Activated CD8-positive, alpha-beta T cell treated with anti-CD3 and anti-CD28 coated beads for 36 hours (primary cell): ENCODE measurements at regions not wholly inside any gene's neighbourhood (a gene's known extent, or its start where the extent isn't known, plus 50 kb on each side); places are given as distances from the start of the nearest gene placed in this dataset.

ENCODE experiments used
- ATAC-seq: fragments of 200-7000 bp; cut with Tn5 transposase; one replicate; pipeline ENCODE4 v1.10.0; 2021; ENCODE audit warnings: mild to moderate bottlenecking, moderate library complexity
- CTCF ChIA-PET: fragments of 350-600 bp; sonication (Branson Sonifier 250); formaldehyde crosslinking; loops from one replicate; lab custom pipeline; 2021; ENCODE audit warnings: antibody characterized with exemption; lab: Charles Lee
- POLR2A ChIA-PET: fragments of 350-600 bp; sonication (Branson Sonifier 250); formaldehyde crosslinking; loops from one replicate; lab custom pipeline; 2021; ENCODE audit warnings: antibody characterized with exemption; lab: Charles Lee
- DNase-seq: peaks from one replicate; pipeline ENCODE4 v3.0.0-alpha.2; 2020
- H3K27ac Mint-ChIP-seq: one replicate; pipeline ENCODE4 v1.8.0; 2021; ENCODE audit warnings: mild to moderate bottlenecking, mixed read lengths
- H3K27me3 Mint-ChIP-seq: one replicate; pipeline ENCODE4 v1.8.0; 2021; ENCODE audit warnings: mixed read lengths
- H3K36me3 Mint-ChIP-seq: one replicate; pipeline ENCODE4 v1.8.0; 2021; ENCODE audit warnings: low read depth, mixed read lengths
- H3K4me1 Mint-ChIP-seq: one replicate; pipeline ENCODE4 v1.8.0; 2021; ENCODE audit warnings: low read depth, mixed read lengths
- H3K4me3 Mint-ChIP-seq: one replicate; pipeline ENCODE4 v1.8.0; 2021; ENCODE audit warnings: mild to moderate bottlenecking, moderate library complexity, mixed read lengths
- H3K9me3 Mint-ChIP-seq: one replicate; pipeline ENCODE4 v1.8.0; 2021; ENCODE audit warnings: mixed read lengths
- CTCF ChIP-seq: fragments of 200-600 bp; IDR thresholded peaks from one replicate; pipeline ENCODE4 v1.8.0; 2022; ENCODE audit warnings: antibody characterized with exemption, mild to moderate bottlenecking
- intact Hi-C: fragments of 100-400 bp; cut with micrococcal nuclease; formaldehyde crosslinking; loops from one replicate; pipeline ENCODE4 v1.10.0; 2022

DNA sequence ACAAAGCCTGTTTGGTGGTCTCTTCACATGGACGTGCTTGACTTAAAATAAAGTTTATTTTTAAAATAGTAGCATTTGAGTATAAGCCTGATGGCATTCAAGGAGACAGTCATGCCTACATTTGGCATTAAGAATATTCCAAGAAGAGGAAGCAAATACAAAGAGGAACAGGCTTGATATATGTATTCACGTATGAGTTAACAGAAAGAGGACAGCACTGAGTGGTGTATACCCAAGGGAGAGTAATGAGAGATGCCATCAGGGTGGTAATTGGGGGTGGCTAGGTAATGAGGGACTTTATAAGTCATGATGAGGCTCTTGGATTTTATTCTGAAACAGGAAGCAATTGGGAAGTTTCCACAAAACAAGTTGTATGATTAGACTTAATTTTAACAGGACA lies 363.3 kb downstream of the SEMA3D start:
- intact Hi-C loops = no loop called here
- ATAC-seq = no peak
- CTCF ChIA-PET = no interaction called here
- Mint-ChIP-seq H3K27me3 (no peaks in the 10 kb centered on the region), H3K4me1 (no peaks in the 10 kb centered on the region), H3K9me3 (no peaks in the 10 kb centered on the region), H3K4me3 (no peak overlapping the region), H3K36me3 (no peaks in the 10 kb centered on the region), H3K27ac (no peak overlapping the region)
- no peak for DNase-seq
- no peak for TF ChIP-seq CTCF
- POLR2A ChIA-PET = no interaction called here

- Mint-ChIP-seq H3K27me3 (no peaks in the 10 kb centered on the region), H3K36me3 (no peaks in the 10 kb centered on the region), H3K4me1 (no peaks in the 10 kb centered on the region), H3K9me3 (no peaks in the 10 kb centered on the region), H3K27ac (no peak overlapping the region), H3K4me3 (no peak overlapping the region)
- DNase-seq (no peak), ATAC-seq (no peak)
- intact Hi-C loops = no loop called here
- TF ChIP-seq CTCF = no peak
- POLR2A ChIA-PET = no interaction called here
- CTCF ChIA-PET = no interaction called here
These were observed 363.8 kb downstream of the SEMA3D start for GRCh38 chr7:84822941-84823510.

GRCh38 chr7:84821671-84822534 lies 365.0 kb downstream of the SEMA3D start:
- H3K9me3 Mint-ChIP-seq = no peaks in the 10 kb centered on the region
- H3K27ac Mint-ChIP-seq = no peak overlapping the region
- CTCF ChIA-PET = no interaction called here
- H3K27me3 Mint-ChIP-seq = no peaks in the 10 kb centered on the region
- DNase-seq = no peak
- intact Hi-C loops = no loop called here
- TF ChIP-seq CTCF = no peak
- no peaks in the 10 kb centered on the region for H3K4me1 Mint-ChIP-seq
- ATAC-seq = no peak
- no peak overlapping the region for H3K4me3 Mint-ChIP-seq
- no peaks in the 10 kb centered on the region for H3K36me3 Mint-ChIP-seq
- POLR2A ChIA-PET = no interaction called here

GRCh38 chr7:84820481-84820880 lies 366.4 kb downstream of the SEMA3D start:
- Mint-ChIP-seq H3K27me3 (no peaks in the 10 kb centered on the region), H3K27ac (no peak overlapping the region), H3K9me3 (no peaks in the 10 kb centered on the region), H3K4me3 (no peak overlapping the region), H3K36me3 (no peaks in the 10 kb centered on the region), H3K4me1 (no peaks in the 10 kb centered on the region)
- intact Hi-C loops = no loop called here
- no peak for ATAC-seq
- no peak for DNase-seq
- no peak for TF ChIP-seq CTCF
- CTCF ChIA-PET = no interaction called here
- POLR2A ChIA-PET = no interaction called here

DNA sequence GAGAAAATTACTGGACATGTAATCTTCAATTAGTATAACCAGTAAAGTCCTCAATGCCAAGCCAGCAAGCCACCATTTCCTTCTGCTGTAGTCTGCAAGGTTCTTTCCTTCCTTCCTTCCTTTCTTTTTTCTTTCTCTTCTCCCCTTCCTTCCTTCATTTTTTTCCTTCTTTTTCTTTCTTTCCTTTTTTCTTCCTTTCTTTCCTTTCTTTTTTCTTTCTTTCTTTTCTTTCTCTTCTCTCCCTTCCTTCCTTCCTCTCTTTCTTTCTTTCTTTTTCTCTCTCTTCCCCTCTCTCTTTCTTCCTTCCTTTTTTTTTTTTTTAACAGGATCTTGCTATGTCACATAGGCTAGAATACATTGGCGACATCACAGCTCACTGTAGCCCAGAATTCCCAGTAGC lies 369.8 kb downstream of the SEMA3D start:
- intact Hi-C loops = no loop called here
- Mint-ChIP-seq H3K27ac (no peak overlapping the region), H3K27me3 (no peaks in the 10 kb centered on the region), H3K4me1 (no peaks in the 10 kb centered on the region), H3K9me3 (no peaks in the 10 kb centered on the region), H3K36me3 (no peaks in the 10 kb centered on the region), H3K4me3 (no peak overlapping the region)
- ATAC-seq (no peak), DNase-seq (no peak)
- CTCF ChIA-PET = no interaction called here
- no peak for TF ChIP-seq CTCF
- POLR2A ChIA-PET = no interaction called here
